Choroid plexus epithelial cell (primary cell): ENCODE measurements at regions not wholly inside any gene's neighbourhood (a gene's known extent, or its start where the extent isn't known, plus 50 kb on each side); places are given as distances from the start of the nearest gene placed in this dataset.

Experiments
- DNase-seq: peaks from one replicate; pipeline ENCODE4 v3.0.0-alpha.2; 2010; ENCODE audit warnings: low read depth
- H3K4me3 ChIP-seq: 2 replicates; pipeline ENCODE4 v1.5.1; 2011; ENCODE audit warnings: low read depth, mild to moderate bottlenecking, control low read depth, low read length, moderate library complexity
- TF ChIP-seq, protein P1 (sequence below): conservative IDR thresholded peaks from 2 replicates; pipeline ENCODE4 v1.5.1; 2011; ENCODE audit warnings: low read depth, mild to moderate bottlenecking, control low read depth, inconsistent platforms, low read length, moderate library complexity

DNA sequence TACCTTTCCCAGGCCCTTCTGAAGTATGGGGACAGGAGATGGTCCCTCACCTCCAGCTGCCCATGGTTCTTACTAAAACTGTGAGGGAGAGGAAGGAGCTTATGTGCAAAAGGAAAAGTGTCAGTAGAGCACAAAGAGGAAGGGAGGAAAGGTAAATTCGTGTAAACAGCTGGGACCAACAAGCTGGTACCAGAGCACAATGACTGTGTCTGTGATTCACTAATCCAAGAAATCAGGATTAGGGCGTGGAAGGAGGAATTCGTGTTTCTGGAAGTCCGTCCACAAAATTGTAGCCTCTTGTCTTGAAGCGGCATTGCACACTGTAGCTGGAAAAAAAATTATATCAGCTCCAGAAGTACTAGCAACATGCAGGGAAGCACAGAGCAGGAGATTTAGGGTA is 129.0 kb upstream of the RREB1 start:
- no peak for DNase-seq
- H3K4me3 ChIP-seq = no peak overlapping the region
- TF ChIP-seq, protein P1, sequence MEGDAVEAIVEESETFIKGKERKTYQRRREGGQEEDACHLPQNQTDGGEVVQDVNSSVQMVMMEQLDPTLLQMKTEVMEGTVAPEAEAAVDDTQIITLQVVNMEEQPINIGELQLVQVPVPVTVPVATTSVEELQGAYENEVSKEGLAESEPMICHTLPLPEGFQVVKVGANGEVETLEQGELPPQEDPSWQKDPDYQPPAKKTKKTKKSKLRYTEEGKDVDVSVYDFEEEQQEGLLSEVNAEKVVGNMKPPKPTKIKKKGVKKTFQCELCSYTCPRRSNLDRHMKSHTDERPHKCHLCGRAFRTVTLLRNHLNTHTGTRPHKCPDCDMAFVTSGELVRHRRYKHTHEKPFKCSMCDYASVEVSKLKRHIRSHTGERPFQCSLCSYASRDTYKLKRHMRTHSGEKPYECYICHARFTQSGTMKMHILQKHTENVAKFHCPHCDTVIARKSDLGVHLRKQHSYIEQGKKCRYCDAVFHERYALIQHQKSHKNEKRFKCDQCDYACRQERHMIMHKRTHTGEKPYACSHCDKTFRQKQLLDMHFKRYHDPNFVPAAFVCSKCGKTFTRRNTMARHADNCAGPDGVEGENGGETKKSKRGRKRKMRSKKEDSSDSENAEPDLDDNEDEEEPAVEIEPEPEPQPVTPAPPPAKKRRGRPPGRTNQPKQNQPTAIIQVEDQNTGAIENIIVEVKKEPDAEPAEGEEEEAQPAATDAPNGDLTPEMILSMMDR = no peak

DNA sequence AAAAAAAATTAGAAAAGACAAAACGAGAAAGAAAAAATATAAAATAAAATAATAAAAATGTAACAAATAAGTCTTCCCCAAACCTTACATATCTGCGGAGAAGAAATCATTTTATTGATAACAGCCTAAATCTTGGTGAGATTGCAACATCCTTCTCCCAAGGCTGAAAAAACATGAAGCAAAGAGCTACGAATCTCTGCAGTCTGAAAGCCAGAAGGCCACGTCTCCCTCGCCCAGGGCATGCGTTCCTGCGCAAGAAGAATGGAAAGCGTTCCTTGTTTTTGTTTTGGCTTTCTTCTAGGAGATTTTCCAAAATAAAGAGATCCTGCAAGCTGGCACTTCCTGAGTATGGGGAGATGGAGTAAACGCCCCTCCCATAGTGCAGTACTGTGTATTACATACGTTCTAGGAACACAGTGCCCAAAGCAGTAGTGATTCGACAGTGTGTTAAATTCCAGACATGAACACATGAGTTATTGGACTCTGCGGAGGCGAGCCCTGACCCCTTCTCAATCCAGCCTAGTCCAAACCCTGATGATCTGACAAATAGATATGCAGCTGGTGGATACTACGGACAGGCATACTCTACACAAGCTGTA is 126.7 kb upstream of the RREB1 start:
- DNase-seq = no peak
- TF ChIP-seq, protein P1 = no peak
- no peak overlapping the region for H3K4me3 ChIP-seq

DNA sequence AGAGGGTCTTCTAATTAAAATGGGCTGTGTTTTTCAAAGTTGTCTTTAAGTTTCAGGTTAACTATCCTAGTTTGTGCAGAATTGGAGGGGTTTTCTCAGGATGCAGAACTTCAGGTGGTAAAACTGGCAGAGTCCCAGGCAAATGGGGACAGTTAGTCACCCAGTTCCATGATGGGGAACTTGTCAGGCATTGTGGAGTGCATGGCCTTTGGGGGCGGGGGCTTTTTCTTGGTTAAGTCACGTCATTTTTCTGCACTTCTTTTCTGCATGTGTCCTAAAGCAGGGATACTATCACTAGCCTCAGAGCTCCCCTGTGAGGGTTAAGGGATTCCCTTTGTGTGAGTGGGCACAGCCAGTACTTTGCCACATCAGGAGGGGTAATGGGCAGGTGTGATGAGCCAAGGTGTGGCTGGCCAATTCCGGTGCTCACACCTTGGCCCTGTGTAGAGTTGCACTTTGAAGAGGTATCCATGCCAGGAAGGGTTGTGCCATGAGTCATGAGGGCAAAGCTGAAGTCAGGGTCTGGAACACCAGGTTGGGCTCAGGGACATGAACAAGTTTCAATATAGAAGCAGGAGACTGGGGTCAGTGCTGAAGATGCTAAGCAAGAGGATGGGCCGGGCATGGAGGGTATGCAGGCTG is 126.0 kb upstream of the RREB1 start:
- TF ChIP-seq, protein P1 = no peak
- H3K4me3 ChIP-seq = no peak overlapping the region
- DNase-seq = no peak

DNA sequence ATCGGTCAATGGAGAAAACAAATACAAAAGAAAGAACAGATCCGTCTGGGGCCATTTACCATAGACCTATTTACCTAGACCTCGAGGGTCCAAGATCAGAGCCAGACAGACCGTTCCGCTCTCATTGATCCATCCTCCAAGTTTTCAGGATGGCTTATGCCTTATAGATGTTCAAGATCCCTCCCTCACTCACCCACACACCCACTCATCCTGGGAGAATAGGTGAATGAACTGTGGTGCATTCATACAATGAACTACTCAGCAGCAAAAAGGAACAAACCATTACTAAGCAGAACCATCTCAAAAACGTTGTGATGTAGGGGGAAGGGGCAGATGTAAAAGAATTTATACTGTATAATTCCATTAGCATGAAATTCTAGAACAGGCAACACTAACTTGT is 125.1 kb upstream of the RREB1 start:
- no peak for DNase-seq
- TF ChIP-seq, protein P1 = no peak
- H3K4me3 ChIP-seq = no peak overlapping the region

DNA sequence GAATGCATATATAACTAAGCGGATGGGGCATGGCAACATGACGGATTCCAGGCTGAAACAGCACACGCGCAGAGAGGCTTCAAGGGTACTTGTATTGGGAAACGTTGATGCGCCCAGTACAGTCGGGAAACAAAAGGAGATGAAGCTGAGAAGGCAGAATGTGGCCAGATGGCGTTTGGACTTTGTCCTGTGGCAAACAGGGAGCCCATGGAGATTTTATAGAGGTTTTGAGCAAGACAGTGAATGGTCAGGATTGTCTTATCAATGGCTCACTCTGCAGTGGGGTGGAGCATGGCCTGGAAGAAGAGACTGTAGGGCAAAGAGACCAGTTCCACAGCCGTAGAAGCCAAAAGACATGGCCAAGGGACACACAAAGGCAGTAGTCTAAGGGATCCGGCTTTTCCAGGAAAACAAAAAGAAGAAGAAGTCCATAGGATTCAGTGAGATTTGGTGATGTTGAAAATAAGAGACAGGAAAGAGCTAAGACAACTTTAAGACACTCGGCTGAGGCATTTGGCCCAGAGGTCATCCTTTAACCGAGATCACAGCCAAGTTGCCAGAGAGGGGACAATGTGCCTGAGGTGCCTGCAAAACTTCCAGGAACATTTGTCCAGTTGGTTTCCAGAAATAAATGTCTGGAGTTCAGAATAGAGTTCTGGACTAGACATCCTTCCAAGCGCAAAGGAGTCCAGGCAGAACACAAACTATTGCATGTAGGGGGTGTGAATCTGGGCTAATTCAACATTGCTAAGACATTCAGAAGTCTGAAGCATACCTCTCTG is 123.0 kb upstream of the RREB1 start:
- DNase-seq = no peak
- TF ChIP-seq, protein P1 = no peak
- H3K4me3 ChIP-seq = no peak overlapping the region

DNA sequence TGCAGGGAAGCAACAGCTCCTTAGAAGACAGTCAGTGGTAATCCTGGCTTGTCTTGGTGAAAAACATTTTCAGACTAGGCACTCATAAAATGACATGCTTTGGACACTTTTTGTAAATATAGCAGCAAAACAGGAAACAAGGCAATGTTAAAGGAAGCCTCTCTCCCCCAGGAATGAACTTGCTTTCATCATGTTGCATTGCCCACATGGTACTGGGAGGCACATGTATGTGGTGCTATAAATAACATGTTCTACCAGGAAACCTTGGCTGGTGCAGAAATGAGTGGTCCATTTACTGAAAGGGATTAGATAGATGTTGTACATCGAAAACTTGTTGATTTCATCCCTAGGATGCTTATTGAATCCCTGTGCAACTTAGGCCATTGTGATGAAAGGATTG is 121.4 kb upstream of the RREB1 start:
- TF ChIP-seq, protein P1 = no peak
- DNase-seq = no peak
- no peak overlapping the region for H3K4me3 ChIP-seq
